ENCODE measurements at regions not wholly inside any gene's neighbourhood (a gene's known extent, or its start where the extent isn't known, plus 50 kb on each side); places are given as distances from the start of the nearest gene placed in this dataset.

DNA sequence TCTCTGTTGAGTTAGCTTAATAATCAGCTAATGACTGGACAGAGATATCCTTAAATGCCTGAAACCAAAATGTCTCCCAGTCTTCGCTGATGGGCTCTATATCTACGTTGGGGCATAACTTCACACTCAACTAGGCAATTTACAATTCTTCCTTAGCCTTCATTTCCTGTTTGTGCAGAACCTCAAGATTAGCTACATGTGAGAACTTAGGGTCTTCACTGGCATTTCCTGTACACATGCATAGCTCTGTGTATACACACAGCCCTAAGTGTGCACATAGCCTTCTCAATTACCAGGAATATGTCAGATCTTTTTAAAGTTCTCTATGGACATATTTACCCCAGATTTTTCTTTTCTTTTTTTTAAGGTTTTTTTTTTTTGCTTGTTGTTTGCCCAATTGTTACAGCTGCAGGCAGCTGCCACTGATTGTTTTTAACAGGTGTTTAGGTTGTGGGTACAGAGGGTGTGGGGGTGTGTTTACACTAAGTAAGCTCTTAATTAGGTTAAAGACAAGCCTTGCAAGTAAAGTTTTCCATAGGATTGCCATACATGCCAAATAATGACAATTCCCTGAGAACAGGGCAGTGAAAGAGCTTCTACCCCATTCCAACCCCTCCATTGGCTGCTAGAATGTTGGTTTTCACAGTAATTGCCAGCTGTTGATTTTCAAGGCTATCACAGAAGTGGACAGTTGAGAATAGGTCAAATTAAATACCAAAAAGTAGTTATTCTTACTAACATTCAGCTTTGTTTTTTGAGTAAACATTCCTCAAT is 441.0 kb downstream of the TLE4 start:
- no peak for DNase-seq

DNA sequence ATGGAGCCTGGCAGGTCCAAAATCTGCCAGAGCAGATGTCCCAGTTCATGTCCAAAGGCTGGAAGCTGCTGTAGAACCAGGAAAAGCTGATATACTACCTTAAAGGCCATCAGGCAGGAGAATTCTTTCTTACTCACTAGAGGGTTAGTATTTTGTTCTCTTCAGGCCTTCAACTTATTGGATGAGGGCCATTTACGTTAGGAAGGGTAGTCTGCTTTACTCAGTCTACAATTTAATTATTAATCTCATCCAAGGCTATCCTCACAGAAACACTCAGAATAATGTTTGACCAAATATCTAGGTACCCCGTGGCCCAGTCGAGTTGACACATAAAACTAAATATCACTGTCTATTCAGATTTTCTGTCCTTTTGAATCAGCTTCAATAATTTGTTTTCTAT is 437.4 kb downstream of the TLE4 start:
- no peak for DNase-seq

DNA sequence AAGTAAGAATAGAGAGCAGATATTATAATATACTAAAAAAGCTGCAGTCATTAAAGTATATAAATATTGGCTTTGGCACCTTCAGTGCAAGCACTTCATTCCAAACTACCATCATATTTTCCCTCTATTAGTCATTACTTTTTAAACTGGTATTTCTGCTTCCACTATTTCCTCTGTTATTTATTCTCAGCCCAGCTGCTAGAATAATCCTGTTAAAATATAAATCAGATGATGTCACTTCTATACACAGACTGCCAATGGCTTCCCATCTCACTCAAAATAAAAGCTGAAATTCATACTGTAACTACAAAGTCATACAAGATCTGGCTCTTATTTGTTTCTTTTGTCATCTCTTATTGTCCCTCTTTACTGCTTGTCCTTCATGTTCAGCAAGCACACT is 432.9 kb downstream of the TLE4 start:
- no peak for DNase-seq

DNA sequence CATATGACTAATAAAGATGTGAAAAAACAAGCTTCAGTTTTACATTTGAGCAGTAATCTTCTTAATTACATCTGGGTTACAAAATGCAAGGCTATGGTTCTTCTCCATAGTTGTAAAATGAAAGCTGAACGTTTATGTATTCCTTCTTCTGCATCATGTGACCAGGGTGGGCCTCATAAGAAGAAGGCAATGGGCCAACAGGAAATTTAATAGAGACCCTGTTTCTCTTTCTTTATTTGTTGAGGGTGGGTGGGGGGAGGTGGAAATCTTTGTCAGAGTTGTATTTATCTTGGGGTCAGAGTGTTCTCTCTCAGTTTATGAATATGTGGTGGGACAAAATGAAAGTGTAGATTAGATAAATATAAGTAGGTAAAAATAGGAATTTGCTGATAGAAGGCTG is 418.8 kb downstream of the TLE4 start:
- DNase-seq, result no peak

DNA sequence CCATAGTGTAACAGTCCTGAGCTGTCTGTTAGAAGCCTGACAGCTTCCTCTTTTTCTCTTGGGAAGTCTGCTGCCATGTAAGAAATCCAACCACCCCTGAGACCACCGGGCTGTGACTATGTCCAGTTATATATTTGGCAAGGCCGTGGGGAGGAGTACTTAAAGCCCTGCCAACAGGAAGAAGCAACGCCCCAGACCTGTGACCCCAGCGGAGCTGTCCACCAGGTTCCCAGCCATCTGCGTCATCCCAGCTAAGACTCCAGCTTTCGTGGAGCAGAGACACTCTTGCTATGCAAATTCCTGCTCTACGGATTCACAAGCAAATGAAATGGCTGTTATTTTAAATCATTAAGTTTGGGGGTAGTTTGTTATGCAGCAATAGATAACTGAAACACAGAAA is 417.3 kb downstream of the TLE4 start:
- no peak for DNase-seq

DNA sequence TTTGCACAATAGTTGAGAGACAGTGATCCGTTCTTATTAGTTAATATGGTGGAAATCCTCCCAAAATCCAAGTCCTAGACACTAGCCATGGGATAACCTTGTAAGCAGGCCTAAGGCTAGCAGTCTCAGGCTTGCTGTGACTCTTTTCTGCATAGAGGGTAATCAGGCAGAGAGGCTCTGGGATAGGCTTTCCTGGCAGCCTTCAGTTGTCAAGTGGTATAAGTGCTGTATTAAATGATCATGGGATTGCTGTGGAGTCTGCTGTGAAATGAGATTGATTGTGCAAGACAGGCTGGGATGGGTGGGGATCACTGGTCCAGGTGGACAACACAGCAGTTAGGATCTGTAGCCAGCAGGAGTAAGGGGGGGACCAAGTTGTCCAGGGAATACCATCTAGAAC is 416.4 kb downstream of the TLE4 start:
- DNase-seq, result no peak

DNA sequence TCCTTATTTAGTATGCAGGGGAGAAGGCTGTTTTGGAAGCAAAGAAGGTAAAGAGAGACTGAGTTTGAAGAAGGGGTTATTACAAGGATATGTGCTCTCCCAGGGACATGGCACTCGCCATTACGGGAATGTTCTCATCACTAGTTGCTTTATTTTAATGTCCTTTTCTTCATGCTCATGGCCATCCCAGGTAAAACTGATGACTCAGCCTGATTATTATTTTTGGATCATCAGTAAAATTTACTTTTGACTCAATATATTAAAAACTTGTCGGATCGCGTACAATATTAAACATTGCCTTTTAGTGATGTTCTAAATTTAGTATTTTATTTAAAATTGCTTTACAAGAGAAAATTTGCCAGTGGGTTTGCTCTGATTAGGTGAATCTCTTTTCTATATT is 414.7 kb downstream of the TLE4 start:
- no peak for DNase-seq

DNA sequence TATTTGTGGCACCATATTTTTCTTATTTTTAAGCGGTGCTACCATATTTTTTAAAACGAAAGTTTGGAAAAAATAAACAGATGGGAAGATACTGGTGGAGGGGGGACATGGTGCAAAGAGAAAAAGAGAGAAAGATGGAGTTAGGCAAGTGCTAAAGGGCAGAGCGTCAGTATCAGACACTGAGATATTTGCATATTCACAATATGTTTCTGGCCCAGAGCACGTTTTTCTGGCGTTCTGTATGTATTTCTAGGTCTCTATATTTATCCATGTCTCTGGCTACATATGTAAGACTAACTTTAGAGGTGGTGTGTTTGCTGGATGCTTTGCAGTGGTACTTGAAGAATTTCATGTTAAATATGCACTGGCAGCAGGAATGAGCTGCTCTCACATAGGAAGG is 414.0 kb downstream of the TLE4 start:
- no peak for DNase-seq

DNA sequence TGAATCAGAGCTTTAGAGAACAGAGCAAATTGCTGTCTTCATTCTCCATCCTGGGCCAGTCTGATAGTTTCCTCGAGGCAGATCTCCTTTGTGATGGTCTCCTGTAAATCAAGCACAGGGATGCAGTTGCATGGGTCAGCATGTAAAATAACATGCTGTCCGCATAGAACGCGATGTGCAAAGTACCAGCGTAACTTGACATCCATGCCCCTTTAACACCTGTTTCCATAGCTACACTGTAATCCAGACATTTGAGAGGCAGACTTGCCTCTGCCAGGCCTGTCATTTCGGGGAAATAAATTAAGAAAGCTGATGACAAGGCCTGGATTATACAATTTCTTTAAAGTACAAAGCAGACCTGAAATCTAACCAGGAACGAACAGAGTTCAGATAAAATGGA is 413.5 kb downstream of the TLE4 start:
- DNase-seq, result no peak

DNA sequence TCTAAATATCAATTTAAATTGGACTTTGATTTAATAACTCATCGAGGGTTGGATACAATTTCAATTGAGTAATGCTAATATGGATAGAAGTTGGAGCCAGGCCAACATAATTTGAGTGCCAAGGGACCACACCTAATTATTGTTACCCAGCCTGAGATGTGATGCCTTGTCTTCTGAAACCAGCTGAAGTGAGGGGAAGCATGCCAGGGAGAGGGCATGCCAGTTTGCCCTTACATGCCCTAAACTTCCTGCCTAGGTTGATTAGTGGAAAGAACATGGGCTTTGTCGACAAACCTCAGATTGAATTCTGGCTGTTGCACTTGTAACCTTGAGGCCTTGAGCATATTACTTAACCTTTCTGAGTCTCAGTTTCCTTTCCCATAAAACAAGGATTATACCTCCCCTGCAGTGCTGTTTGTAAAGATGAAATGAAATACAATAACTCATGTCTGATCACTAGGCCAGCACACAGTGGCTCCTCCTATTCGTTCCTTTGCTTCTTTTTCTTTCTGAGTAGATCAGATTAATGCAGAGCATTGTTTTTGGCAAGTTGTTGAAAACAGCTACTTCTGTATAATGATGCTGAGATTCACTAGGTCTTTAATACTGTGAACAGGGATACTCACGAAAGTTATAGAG is 412.8 kb downstream of the TLE4 start:
- no peak for DNase-seq

DNA sequence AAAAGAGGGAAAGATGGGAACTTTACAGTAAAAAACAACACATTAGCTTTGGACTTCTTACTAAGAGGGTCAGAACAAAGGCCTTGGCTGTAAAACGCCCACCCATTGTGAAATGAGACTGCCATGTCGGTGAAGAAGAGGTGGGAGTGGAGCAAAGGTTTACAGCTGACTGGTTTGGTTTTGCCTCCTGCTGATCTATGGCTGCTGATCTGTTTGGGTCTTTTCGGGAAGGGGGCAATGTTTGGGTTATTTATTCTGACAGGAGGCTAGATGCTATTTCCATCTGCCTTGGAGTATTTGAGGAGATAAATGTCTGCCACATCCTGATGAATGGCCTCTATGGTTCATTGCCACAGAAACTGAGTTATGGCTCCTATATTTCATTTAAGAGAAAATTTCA is 408.7 kb downstream of the TLE4 start:
- no peak for DNase-seq

DNA sequence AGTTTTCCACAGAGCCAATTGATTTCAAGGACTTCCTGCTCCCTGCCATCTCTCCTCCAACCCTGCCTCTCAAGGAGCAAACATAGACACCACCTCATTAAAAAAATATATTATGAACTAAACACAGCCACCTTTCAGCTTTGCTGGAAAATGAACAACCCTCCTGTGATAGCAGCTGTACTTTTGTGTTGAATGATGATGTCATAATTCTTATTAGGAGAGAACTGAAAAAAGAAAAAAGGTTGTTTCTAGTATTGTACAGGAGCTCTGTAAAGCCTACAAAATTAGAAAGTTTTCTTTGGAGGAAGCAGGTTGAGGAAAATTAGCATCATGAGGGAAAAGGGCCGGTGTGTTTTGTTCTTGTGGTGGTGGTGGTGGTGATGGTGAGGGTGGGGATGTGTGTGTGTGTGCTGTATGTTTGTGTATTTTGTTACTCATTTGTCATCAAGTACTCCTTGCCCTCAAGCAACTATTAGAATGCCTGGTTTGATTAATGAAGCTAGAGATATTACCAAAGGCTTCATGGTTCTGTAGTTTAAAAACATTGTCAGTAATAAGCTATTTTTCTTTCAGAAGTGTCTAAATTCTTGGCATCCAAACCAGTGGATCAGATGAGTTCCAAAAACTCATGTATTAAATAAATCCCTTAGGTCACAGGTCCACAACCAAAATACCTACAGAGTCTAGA is 405.9 kb downstream of the TLE4 start:
- DNase-seq, result no peak

DNA sequence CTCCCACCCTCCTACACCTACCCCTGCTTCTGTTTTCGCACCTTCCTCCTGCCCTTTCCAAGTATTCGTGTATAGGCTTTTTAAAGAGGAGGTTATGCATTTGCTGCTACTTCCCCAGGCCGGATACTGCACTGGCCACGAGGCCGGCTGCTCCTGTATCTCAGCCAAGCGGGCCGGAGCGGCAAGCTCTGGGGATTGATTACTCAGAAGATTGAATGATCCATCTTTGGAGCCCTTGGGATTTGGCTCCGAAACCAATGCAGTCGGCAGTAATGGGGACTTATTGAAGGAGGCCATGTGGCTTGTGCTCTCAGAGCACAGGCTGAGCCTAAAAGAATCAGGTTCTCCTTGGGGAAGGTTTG is 405.3 kb downstream of the TLE4 start:
- DNase-seq, result no peak

DNA sequence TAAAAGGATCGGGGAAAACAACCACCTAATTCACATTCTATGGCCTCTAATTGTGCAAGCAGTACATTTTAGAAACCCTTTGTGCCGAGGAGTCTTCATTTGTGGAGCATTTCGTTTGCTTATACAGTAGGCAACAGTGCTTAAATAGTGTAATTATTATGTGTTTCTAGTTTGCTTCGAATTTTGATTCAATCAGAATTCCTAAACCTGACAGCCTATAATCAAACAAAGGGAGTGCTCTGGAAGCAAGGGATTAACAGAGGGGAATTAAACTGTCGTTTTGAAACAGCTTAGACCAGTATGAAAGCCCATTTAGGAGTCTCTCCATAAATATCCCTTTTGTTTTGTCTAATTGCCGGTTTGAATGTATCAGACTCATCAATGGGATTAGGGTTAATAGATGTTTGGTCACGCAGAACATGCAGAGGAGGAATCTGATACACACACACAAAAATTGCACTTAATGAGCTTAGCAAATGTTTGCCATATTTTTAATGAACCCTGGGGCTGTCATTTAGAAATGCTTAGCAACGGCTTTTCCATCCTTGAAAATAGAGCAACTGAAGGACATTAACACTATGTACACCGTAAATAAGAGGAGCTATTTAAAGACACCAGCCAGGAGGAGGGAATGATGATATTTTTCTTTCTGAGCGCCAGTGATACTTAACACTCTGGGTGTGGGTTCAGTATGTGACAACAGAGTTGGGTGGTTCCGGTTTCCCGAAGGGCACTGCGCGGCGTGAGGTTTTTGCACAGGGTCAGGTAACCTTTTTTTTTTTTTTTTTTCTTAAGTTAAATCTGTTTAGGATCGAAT is 404.7 kb downstream of the TLE4 start:
- DNase-seq, result no peak

DNA sequence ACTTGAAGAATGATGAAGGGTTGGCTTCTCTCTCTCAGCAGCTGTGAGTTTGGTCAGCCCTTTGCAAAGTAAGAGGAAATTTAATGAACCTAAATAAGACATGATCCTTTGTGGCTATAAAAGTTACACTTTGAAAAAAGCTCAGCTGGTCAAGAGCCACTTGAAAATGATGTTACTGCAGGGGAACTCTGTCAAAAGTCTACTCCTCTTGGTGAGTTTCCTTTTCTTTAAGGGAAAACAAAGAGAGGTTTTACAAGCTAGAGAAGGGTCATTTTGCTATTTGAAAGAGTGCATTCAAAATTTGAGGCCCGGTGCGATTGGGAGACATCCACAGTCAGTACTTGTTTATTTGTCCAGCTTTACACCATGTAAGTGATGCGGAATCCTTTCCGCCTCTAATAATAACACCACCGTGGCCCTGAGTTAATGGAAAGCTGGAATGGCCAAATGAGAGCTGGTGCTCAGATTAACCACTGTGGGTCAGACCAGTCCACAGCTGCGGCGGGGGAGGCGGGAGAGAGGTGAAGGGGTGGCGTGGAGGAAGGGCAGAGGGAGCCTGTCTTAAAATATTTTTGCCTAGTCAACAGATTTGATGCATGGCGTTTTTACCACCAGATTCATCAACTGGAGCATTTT is 404.0 kb downstream of the TLE4 start:
- DNase-seq, result no peak

DNA sequence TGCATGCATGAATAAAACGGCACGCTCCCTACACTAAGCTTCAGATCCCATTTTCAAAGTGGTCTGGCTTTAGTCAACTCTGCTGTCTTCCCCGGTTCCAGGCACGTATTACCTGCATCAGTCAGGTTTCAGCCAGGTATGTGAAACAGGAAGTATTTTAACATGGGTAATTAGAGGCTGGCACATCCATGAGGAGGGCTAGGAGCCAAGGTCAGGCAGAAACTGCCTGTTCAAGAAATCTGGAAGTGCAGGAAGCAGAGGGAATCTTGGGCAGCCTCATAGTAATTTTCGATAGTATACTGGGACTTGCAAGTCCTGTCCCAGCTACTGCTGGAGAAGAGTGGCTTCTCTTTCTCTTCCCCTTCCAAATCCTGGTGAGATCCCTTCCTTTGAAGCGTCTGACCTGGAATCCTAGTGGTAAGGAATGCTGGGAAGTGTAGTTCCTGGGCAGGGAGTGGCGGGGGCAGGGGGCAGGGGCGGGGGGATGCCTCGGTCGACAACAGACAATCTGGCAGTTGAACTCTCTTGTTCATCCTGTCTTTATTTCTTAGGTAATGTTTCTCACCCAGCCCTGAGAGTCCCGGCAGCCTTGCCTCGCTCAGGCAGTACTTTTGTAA is 403.1 kb downstream of the TLE4 start:
- DNase-seq, result no peak

DNA sequence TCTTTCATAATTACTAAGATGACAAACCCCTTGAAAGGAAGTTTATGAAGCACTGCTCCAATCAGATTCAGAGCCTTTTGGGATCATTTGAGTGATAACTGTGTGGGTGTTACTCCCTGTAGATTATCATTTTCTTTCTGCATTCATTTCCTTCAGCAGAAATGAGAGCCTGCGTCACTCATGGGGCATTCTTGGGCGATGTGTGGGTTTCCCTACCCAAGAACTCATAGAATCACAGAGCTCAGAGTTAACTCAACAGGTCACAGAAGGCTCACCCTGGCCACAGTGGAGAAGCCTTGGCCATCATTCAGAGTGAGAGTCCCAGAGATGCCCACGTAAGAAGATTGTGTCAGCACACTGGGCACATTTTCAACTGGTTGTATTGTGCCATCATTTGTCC is 401.9 kb downstream of the TLE4 start:
- DNase-seq, result no peak

DNA sequence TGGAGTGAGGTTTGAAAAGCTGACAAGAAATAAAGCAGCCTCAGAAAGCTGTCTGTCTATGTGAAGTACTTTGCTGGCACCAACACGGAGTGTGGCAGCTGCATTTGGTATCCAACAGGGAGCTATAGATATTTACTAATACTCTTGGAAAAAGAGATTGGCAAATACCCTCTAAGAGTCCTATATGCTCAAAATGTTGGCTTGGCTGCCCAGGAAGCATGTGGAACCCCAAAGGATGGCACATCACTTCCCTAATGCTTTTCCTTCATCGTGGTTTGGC is 398.3 kb downstream of the TLE4 start:
- peak; percentile 3 for DNase-seq

DNA sequence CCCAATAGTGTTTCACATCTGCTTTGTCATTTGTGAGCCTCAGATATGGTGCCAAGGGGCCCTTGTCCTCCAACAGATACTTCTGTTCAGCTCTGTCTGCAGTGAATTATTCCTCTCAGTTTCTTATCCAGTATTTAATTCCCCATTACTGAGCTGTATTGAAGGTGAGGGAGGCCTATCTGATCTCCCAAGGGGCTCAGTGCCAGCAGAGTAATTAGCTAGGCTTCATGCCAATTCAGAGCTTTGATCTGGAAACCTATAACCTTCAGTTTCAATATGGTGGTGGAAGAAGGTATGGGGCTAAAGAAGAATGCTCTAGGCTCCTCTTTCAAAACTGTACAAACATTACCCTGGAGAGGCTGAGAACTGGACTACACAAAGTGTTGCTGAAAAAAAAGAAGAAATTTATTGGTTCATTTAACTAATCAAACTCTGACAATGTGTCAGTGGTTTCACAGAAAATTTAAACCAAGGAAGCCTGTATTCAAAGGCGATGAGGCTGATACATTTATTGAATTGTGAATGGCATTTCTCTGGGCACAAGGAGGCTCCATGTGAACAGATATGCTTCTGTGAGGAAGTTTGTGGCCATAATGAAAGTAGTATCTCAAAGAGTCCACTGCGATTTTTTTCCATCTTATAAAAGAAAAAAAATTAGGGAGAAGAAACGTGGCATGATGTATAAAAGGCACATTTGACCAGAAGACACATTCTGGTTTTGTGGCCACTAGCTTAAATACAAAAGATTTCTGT is 397.8 kb downstream of the TLE4 start:
- DNase-seq, result peak; percentile 19

DNA sequence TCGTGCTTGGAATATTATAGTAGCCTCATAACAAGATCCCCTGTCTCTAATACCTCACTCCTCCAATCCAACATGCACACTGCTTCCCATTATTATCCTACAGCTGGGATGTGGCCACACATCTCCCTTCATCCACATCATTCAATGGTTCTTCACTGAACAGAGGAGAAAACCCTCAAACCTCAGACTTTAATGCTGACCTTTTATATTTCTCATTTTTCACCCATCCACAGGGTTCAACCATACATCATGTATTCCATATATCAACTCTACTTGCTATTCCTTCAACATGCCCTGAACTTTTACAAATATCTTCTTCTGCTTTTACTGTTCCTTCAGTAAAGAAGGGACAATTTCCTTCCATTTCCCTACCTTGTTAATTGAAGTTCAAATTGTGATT is 396.8 kb downstream of the TLE4 start:
- DNase-seq, result no peak

DNA sequence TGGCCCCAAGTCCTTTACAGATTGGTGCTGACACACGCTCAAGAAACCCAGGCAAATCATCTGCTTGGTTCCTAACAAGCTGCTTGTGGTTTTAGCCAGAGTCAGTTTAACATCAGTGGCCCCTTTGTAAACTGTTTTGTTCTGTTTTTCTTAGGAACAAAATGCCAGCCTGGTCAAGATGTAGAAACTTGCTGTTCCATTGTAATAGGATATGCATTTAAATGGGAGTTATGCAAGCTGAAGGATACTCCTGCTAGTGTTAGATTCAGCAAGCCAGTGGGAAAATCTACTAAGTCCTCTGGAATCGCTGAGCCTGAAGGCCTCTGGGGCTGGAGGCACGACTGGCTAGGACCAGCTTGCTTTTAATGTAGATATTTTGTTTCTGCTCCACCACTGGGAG is 391.1 kb downstream of the TLE4 start:
- no peak for DNase-seq

DNA sequence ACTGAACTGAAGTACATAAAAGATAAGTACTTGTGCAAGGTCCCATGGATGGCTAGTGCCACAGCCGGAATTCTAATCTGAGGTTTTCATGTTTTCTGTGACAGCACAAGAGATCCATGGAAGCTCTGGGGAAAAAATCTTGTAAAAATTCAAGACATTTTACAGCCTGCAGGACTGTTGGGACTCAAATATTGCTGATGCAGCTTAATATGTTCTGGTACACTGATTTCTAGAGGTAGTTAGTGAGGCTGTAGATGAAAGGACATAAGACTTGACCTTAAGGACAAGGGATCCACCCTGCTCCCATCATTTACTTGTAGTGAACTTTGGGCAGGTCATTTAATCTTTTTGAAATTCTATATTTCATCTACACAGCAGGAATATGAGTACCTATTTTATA is 390.4 kb downstream of the TLE4 start:
- no peak for DNase-seq
